ENCODE measurements at regions not wholly inside any gene's neighbourhood (a gene's known extent, or its start where the extent isn't known, plus 50 kb on each side); places are given as distances from the start of the nearest gene placed in this dataset.

DNA sequence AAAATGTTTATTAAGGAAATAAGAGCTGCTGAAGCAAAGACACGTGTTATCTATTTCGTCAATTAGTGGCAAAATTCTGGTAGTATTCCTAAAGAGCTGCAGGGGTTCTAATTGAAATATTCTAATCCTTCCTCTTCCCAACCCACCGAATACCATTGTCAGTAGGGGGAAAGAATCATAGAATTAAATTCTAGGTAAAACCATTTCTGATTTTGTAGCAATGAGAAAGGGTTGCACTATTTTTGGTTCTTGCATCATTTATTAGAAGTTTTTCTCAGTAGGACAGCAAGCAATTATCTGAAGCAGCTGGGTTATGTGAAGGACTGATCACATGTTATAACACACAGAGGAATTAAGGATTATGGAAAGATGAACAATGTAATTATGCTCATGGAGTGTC is 80.3 kb upstream of the SEMA6A start:
- no peak for TF ChIP-seq JUNB (IDR thresholded peaks at IDR 0.05; ENCODE audit: unreplicated experiment)
- TF ChIP-seq, protein P1, sequence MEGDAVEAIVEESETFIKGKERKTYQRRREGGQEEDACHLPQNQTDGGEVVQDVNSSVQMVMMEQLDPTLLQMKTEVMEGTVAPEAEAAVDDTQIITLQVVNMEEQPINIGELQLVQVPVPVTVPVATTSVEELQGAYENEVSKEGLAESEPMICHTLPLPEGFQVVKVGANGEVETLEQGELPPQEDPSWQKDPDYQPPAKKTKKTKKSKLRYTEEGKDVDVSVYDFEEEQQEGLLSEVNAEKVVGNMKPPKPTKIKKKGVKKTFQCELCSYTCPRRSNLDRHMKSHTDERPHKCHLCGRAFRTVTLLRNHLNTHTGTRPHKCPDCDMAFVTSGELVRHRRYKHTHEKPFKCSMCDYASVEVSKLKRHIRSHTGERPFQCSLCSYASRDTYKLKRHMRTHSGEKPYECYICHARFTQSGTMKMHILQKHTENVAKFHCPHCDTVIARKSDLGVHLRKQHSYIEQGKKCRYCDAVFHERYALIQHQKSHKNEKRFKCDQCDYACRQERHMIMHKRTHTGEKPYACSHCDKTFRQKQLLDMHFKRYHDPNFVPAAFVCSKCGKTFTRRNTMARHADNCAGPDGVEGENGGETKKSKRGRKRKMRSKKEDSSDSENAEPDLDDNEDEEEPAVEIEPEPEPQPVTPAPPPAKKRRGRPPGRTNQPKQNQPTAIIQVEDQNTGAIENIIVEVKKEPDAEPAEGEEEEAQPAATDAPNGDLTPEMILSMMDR (conservative IDR thresholded peaks at IDR 0.05; ENCODE audit: low read depth in 2 of 2): no peak
- TF ChIP-seq CREB1 (CRISPR knock-in tag; IDR thresholded peaks at IDR 0.05; ENCODE audit: low read depth): no peak
- TF ChIP-seq EZH2phosphoT487 (IDR thresholded peaks at IDR 0.05; ENCODE audit: unreplicated experiment): no peak
- no peak for TF ChIP-seq POLR2AphosphoS5 (IDR thresholded peaks at IDR 0.05; ENCODE audit: low read depth)
- no peak for TF ChIP-seq EZH2 (IDR thresholded peaks at IDR 0.05; ENCODE audit: low read depth, unreplicated experiment)

Data from GM23338 (cell line).